H9 (cell line): ENCODE measurements at regions not wholly inside any gene's neighbourhood (a gene's known extent, or its start where the extent isn't known, plus 50 kb on each side); places are given as distances from the start of the nearest gene placed in this dataset.

Experiments used
- DNase-seq: peaks from one replicate; pipeline ENCODE4 v3.0.0-alpha.2; 2017
- H2AFZ ChIP-seq: one replicate; pipeline ENCODE4 v1.6.1; 2013; ENCODE audit warnings: mild to moderate bottlenecking, low read length, control low read depth, moderate library complexity
- H2AK5ac ChIP-seq: 2 replicates; pipeline ENCODE4 v1.6.1; 2013; ENCODE audit warnings: low read length, control low read depth, mixed read lengths; ENCODE audit not compliant: insufficient read length
- H2BK120ac ChIP-seq: one replicate; pipeline ENCODE4 v1.6.1; 2013; ENCODE audit warnings: low read depth, mild to moderate bottlenecking, low read length, control low read depth, inconsistent platforms; ENCODE audit not compliant: poor library complexity, severe bottlenecking
- H2BK12ac ChIP-seq: 2 replicates; pipeline ENCODE4 v1.6.1; 2013; ENCODE audit warnings: low read length, control low read depth, mixed read lengths, low read depth; ENCODE audit not compliant: insufficient read length
- H2BK15ac ChIP-seq: 2 replicates; pipeline ENCODE4 v1.6.1; 2013; ENCODE audit warnings: low read depth, low read length, control low read depth
- H2BK20ac ChIP-seq: one replicate; pipeline ENCODE4 v1.6.1; 2013; ENCODE audit warnings: low read depth, mild to moderate bottlenecking, low read length, control low read depth, inconsistent platforms; ENCODE audit not compliant: poor library complexity, severe bottlenecking
- H2BK5ac ChIP-seq: 2 replicates; pipeline ENCODE4 v1.6.1; 2013; ENCODE audit warnings: low read length, control low read depth, mixed read lengths; ENCODE audit not compliant: insufficient read length
- H3K14ac ChIP-seq: 2 replicates; pipeline ENCODE4 v1.6.1; 2013; ENCODE audit warnings: low read length, control low read depth; ENCODE audit not compliant: insufficient read depth
- H3K18ac ChIP-seq: 2 replicates; pipeline ENCODE4 v1.6.1; 2013; ENCODE audit warnings: low read depth, mild to moderate bottlenecking, mixed read lengths, low read length, control low read depth; ENCODE audit not compliant: insufficient read length
- H3K23ac ChIP-seq: 2 replicates; pipeline ENCODE4 v1.6.1; 2013; ENCODE audit warnings: low read length, control low read depth, mixed read lengths, low read depth; ENCODE audit not compliant: insufficient read length
- H3K23me2 ChIP-seq: 2 replicates; pipeline ENCODE4 v1.6.1; 2013; ENCODE audit warnings: low read depth, mild to moderate bottlenecking, mixed read lengths, low read length, control low read depth; ENCODE audit not compliant: insufficient read length, poor library complexity, severe bottlenecking
- H3K27ac ChIP-seq: 2 replicates; pipeline ENCODE4 v1.5.1; 2013; ENCODE audit warnings: low read length, control low read depth, mixed read lengths, low read depth; ENCODE audit not compliant: insufficient read length
- H3K27me3 ChIP-seq: 2 replicates; pipeline ENCODE4 v1.6.1; 2013; ENCODE audit warnings: low read length, control low read depth, inconsistent platforms; ENCODE audit not compliant: insufficient read depth
- H3K4ac ChIP-seq: 2 replicates; pipeline ENCODE4 v1.6.1; 2013; ENCODE audit warnings: low read depth, mild to moderate bottlenecking, control low read depth, inconsistent platforms, low read length, moderate library complexity
- H3K4me1 ChIP-seq: 2 replicates; pipeline ENCODE4 v1.6.1; 2013; ENCODE audit warnings: low read length, control low read depth, inconsistent platforms; ENCODE audit not compliant: insufficient read depth
- H3K4me2 ChIP-seq: 2 replicates; pipeline ENCODE4 v1.6.1; 2013; ENCODE audit warnings: low read length, control low read depth, mixed read lengths; ENCODE audit not compliant: insufficient read length, insufficient read depth
- H3K56ac ChIP-seq: 2 replicates; pipeline ENCODE4 v1.6.1; 2013; ENCODE audit warnings: low read depth, mild to moderate bottlenecking, mixed read lengths, low read length, control low read depth; ENCODE audit not compliant: insufficient read length
- H3K79me1 ChIP-seq: 2 replicates; pipeline ENCODE4 v1.6.1; 2013; ENCODE audit warnings: low read depth, mild to moderate bottlenecking, moderate library complexity, low read length, control low read depth, inconsistent platforms; ENCODE audit not compliant: insufficient read depth, poor library complexity, severe bottlenecking
- H3K79me2 ChIP-seq: 2 replicates; pipeline ENCODE4 v1.6.1; 2013; ENCODE audit warnings: low read length, control low read depth, inconsistent platforms; ENCODE audit not compliant: insufficient read depth
- H3K9ac ChIP-seq: 2 replicates; pipeline ENCODE4 v1.6.1; 2013; ENCODE audit warnings: low read length, control low read depth, mixed read lengths; ENCODE audit not compliant: insufficient read length; ENCODE audit errors: extremely low read depth
- H3K9me3 ChIP-seq: one replicate; pipeline ENCODE4 v1.6.1; 2013; ENCODE audit warnings: low read depth, low read length, inconsistent platforms; ENCODE audit not compliant: control insufficient read depth
- H3T11ph ChIP-seq: one replicate; pipeline ENCODE4 v1.6.1; 2013; ENCODE audit warnings: mild to moderate bottlenecking, low read length, control low read depth, inconsistent platforms
- H4K20me1 ChIP-seq: one replicate; pipeline ENCODE4 v1.6.1; 2013; ENCODE audit not compliant: control insufficient read depth, insufficient read length, insufficient read depth
- H4K5ac ChIP-seq: 2 replicates; pipeline ENCODE4 v1.6.1; 2013; ENCODE audit warnings: low read depth, mild to moderate bottlenecking, mixed read lengths, low read length, control low read depth; ENCODE audit not compliant: insufficient read length
- H4K8ac ChIP-seq: replicated peaks from 2 replicates; pipeline ENCODE4 v1.6.1; 2013; ENCODE audit warnings: low read length, control low read depth, mixed read lengths, low read depth; ENCODE audit not compliant: insufficient read length
- H4K91ac ChIP-seq: 2 replicates; pipeline ENCODE4 v1.6.1; 2013; ENCODE audit warnings: low read depth, mild to moderate bottlenecking, moderate library complexity, mixed read lengths, low read length, control low read depth; ENCODE audit not compliant: insufficient read length
- H3K27ac Mint-ChIP-seq, 3 experiments: 2 replicates in 2 of 3; 3 replicates in 1 of 3; pipeline ENCODE4 v1.8.0; 2020 to 2021; ENCODE audit warnings: mixed read lengths in 3 of 3, mild to moderate bottlenecking in 1 of 3, moderate library complexity in 1 of 3
- H3K27me3 Mint-ChIP-seq: 2 replicates; pipeline ENCODE4 v1.8.0; 2021; ENCODE audit warnings: low read depth, mild to moderate bottlenecking, moderate library complexity, mixed read lengths
- H3K36me3 Mint-ChIP-seq, 3 experiments: 2 replicates in 2 of 3; 3 replicates in 1 of 3; pipeline ENCODE4 v1.8.0; 2020 to 2021; ENCODE audit warnings: low read depth in 3 of 3, mixed read lengths in 3 of 3; ENCODE audit not compliant: insufficient read depth in 1 of 3
- H3K4me1 Mint-ChIP-seq, 2 experiments: 2 replicates each; pipeline ENCODE4 v1.8.0; 2020; ENCODE audit warnings: mixed read lengths in 2 of 2
- H3K4me3 Mint-ChIP-seq, 2 experiments: 2 replicates in 1 of 2; 3 replicates in 1 of 2; pipeline ENCODE4 v1.8.0; 2020 to 2021; ENCODE audit warnings: mild to moderate bottlenecking in 2 of 2, mixed read lengths in 2 of 2, moderate library complexity in 1 of 2
- H3K9me3 Mint-ChIP-seq, 2 experiments: 2 replicates in 1 of 2; 3 replicates in 1 of 2; pipeline ENCODE4 v1.8.0; 2020; ENCODE audit warnings: mild to moderate bottlenecking in 2 of 2, mixed read lengths in 2 of 2, moderate library complexity in 1 of 2
- WGBS: extraction: QIAGEN DNeasy Blood & Tissue Kit; methylation state at CpG from one replicate; pipeline ENCODE4 v1.1.7; 2013; ENCODE audit warnings: missing lambda C conversion rate, low lambda C conversion rate, mixed read lengths; ENCODE audit not compliant: insufficient read length; ENCODE audit errors: extremely low coverage; 5-methylcytosine and 5-hydroxymethylcytosine counted together
- TF ChIP-seq, protein P1 (sequence below): fragments of 200-600 bp; sonication (generic); conservative IDR thresholded peaks from 3 replicates; pipeline ENCODE4 v1.8.0; 2021; ENCODE audit warnings: antibody characterized with exemption, mild to moderate bottlenecking

DNA sequence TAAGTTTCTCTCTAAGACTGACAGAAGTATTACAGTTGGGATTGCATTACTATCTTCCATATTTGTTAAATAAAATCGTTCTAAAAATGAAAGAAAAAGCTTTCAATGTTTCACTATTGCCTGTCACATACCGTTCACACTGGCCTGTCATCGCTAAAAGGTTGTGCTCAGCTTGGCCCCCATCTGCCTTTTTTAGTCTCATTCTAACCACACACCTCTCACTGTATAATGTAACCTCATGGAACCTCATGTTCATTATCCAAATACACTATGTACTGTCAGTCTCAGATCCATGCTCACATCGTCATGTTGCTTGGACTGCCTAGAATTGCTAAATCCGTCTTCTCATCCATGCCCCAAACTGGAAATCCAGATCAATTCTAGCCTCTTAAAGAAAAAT lies 637.8 kb upstream of the ROBO1 start:
- H3K4ac ChIP-seq: no peak overlapping the region
- no peak overlapping the region for H3T11ph ChIP-seq
- no peak overlapping the region for H2AK5ac ChIP-seq
- H3K27me3 ChIP-seq: no peaks in the 10 kb centered on the region
- no peaks in the 10 kb centered on the region for H3K4me1 Mint-ChIP-seq
- H3K27ac ChIP-seq: no peak overlapping the region
- no peak overlapping the region for H4K91ac ChIP-seq
- H2BK12ac ChIP-seq: no peak overlapping the region
- no peaks in the 10 kb centered on the region for H3K79me1 ChIP-seq
- H3K56ac ChIP-seq: no peak overlapping the region
- H3K23ac ChIP-seq: no peak overlapping the region
- no peak overlapping the region for H2BK20ac ChIP-seq
- H2AFZ ChIP-seq: no peak overlapping the region
- H2BK15ac ChIP-seq: no peak overlapping the region
- H3K9me3 Mint-ChIP-seq: no peaks in the 10 kb centered on the region
- no peak overlapping the region for H3K9ac ChIP-seq
- no peak overlapping the region for H3K4me3 Mint-ChIP-seq
- H4K5ac ChIP-seq: no peak overlapping the region
- H2BK120ac ChIP-seq: no peak overlapping the region
- no peaks in the 10 kb centered on the region for H3K36me3 Mint-ChIP-seq
- H2BK5ac ChIP-seq: no peak overlapping the region
- H3K4me2 ChIP-seq: no peak overlapping the region
- no peaks in the 10 kb centered on the region for H3K79me2 ChIP-seq
- no peak overlapping the region for H3K18ac ChIP-seq
- DNase-seq: no peak
- WGBS: no CpG with 5 or more reads among the region's 5 CpGs
- H4K8ac ChIP-seq: no peak overlapping the region
- H3K23me2 ChIP-seq: no peaks in the 10 kb centered on the region
- no peaks in the 10 kb centered on the region for H3K9me3 ChIP-seq
- H4K20me1 ChIP-seq: no peaks in the 10 kb centered on the region
- no peak overlapping the region for H3K14ac ChIP-seq
- TF ChIP-seq, protein P1, sequence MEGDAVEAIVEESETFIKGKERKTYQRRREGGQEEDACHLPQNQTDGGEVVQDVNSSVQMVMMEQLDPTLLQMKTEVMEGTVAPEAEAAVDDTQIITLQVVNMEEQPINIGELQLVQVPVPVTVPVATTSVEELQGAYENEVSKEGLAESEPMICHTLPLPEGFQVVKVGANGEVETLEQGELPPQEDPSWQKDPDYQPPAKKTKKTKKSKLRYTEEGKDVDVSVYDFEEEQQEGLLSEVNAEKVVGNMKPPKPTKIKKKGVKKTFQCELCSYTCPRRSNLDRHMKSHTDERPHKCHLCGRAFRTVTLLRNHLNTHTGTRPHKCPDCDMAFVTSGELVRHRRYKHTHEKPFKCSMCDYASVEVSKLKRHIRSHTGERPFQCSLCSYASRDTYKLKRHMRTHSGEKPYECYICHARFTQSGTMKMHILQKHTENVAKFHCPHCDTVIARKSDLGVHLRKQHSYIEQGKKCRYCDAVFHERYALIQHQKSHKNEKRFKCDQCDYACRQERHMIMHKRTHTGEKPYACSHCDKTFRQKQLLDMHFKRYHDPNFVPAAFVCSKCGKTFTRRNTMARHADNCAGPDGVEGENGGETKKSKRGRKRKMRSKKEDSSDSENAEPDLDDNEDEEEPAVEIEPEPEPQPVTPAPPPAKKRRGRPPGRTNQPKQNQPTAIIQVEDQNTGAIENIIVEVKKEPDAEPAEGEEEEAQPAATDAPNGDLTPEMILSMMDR: no peak
- H3K4me1 ChIP-seq: no peaks in the 10 kb centered on the region
- no peak overlapping the region for H3K27ac Mint-ChIP-seq
- no peaks in the 10 kb centered on the region for H3K27me3 Mint-ChIP-seq
